AG09309 (cell line): ENCODE measurements at regions not wholly inside any gene's neighbourhood (a gene's known extent, or its start where the extent isn't known, plus 50 kb on each side); places are given as distances from the start of the nearest gene placed in this dataset.
A peak's percentile ranks its signal among the peaks of the same experiment; 100 is the strongest.

Experiments
- DNase-seq: peaks from one replicate; pipeline ENCODE4 v3.0.0-alpha.2; 2010; ENCODE audit warnings: low read depth
- H3K4me3 ChIP-seq: 2 replicates; pipeline ENCODE4 v1.5.1; 2011; ENCODE audit warnings: mild to moderate bottlenecking, low read depth, low read length, moderate library complexity; ENCODE audit not compliant: control insufficient read depth
- CTCF ChIP-seq: IDR thresholded peaks from 2 replicates; pipeline ENCODE4 v1.5.1; 2011; ENCODE audit warnings: mild to moderate bottlenecking, low read depth, low read length, inconsistent platforms; ENCODE audit not compliant: insufficient read depth, control insufficient read depth; ENCODE audit errors: missing control alignments

GRCh38 chr12:78430551-78430950 lies 434.0 kb upstream of the SYT1 start:
- TF ChIP-seq CTCF, result no peak
- H3K4me3 ChIP-seq, result no peak overlapping the region

GRCh38 chr12:78431931-78432330 lies 432.6 kb upstream of the SYT1 start:
- TF ChIP-seq CTCF, result no peak
- H3K4me3 ChIP-seq, result no peak overlapping the region
- no peak for DNase-seq

More at GRCh38 chr12:78430551-78430950, 434.0 kb upstream of the SYT1 start:
- DNase-seq, result no peak

GRCh38 chr12:78439666-78440065 lies 424.9 kb upstream of the SYT1 start:
- no peak for TF ChIP-seq CTCF
- no peak for DNase-seq

GRCh38 chr12:78441737-78442453 lies 422.7 kb upstream of the SYT1 start:
- H3K4me3 ChIP-seq, result no peak overlapping the region
- no peak for TF ChIP-seq CTCF
- no peak for DNase-seq

More at GRCh38 chr12:78439666-78440065, 424.9 kb upstream of the SYT1 start:
- no peak overlapping the region for H3K4me3 ChIP-seq

- DNase-seq, result peak; percentile 14
- TF ChIP-seq CTCF, result no peak
Measured at GRCh38 chr12:78442454-78442801, 422.1 kb upstream of the SYT1 start.

GRCh38 chr12:78446555-78446954 lies 418.0 kb upstream of the SYT1 start:
- H3K4me3 ChIP-seq, result no peak overlapping the region
- no peak for TF ChIP-seq CTCF

More at GRCh38 chr12:78442454-78442801, 422.1 kb upstream of the SYT1 start:
- no peak overlapping the region for H3K4me3 ChIP-seq

More at GRCh38 chr12:78446555-78446954, 418.0 kb upstream of the SYT1 start:
- DNase-seq, result no peak
